GM10266 (cell line): ENCODE measurements at regions not wholly inside any gene's neighbourhood (a gene's known extent, or its start where the extent isn't known, plus 50 kb on each side); places are given as distances from the start of the nearest gene placed in this dataset.

ENCODE experiments used
- DNase-seq: peaks from one replicate; pipeline ENCODE4 v3.0.0; 2012; ENCODE audit errors: extremely low spot score
- TF ChIP-seq, protein P1 (sequence below): IDR thresholded peaks from 2 replicates; pipeline ENCODE4 v1.5.1; 2012; ENCODE audit warnings: mild to moderate bottlenecking, low read depth; ENCODE audit not compliant: control insufficient read depth, insufficient read depth; ENCODE audit errors: missing control alignments

DNA sequence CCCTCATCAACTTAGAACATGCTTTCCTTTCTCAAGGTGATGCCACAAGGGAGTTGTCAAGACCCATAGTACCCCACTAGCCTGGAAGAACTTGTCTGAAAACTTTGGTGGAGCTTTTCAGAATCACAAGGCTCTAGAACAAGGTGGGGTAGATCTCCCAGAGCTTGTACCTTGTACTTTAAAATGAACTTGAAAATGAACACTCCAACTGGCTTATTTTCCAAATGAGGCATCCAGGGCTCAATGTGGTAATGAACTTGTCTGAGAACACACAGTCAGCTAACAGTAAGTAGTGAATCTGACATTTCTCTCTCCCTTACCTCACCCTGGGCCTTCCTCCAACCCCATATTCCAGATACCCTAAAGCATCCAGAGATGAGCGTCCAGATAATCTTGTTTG is 81.8 kb upstream of the THBS1 start:
- DNase-seq = no peak
- TF ChIP-seq, protein P1, sequence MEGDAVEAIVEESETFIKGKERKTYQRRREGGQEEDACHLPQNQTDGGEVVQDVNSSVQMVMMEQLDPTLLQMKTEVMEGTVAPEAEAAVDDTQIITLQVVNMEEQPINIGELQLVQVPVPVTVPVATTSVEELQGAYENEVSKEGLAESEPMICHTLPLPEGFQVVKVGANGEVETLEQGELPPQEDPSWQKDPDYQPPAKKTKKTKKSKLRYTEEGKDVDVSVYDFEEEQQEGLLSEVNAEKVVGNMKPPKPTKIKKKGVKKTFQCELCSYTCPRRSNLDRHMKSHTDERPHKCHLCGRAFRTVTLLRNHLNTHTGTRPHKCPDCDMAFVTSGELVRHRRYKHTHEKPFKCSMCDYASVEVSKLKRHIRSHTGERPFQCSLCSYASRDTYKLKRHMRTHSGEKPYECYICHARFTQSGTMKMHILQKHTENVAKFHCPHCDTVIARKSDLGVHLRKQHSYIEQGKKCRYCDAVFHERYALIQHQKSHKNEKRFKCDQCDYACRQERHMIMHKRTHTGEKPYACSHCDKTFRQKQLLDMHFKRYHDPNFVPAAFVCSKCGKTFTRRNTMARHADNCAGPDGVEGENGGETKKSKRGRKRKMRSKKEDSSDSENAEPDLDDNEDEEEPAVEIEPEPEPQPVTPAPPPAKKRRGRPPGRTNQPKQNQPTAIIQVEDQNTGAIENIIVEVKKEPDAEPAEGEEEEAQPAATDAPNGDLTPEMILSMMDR = no peak

DNA sequence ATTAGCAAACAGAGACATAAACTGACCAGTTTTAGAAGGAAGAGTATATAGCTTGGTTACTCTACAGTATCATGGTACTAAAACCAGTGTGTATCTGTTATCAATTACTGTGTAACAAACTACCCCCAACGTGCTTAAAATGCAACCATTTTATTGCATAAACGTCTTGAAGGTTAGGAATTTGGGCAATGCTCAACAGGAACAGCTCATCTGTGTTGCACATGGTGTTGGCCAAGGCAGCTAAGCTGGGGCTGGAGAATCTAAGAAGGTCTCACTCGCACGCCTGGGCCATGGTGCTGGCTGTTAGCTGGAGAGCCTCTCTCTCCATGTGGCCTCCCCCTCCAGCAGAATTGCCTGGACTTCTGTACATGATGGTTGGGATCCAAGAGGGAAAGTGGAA is 81.2 kb upstream of the THBS1 start:
- DNase-seq = no peak
- TF ChIP-seq, protein P1 = no peak

DNA sequence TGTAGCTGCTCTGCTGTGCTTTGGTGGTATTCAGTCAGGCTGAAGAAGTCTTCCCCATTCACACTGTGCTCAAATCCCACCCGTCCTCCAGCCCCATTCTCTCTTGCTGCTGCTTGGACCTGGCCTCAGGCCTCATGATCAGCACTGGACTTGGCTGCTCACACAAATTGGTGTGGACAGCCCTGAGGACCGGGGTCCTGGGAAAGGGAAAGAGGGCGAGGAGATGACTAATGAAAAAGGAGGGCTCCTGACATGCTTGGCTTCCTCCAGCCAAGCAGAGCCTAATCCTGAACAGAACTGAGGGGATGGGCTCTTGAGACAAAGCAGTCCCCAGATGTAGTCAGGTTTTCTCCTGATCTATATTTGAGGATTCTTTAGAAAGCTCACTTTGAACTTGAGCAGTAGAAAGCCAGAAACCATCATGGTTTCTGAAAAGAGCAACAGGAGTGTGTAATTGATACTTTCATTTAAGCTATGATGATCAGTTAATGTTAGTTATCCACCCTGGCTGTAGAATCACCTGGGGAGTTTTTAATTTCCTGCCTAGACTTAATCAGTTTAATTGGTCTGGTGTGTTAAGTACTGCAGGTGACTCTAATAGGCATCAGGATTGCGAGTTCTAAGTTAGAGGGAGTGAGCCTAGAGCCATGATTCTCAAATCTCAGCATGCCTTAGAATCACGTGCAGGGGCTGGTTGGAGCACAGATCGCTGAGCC is 79.4 kb upstream of the THBS1 start:
- TF ChIP-seq, protein P1 = no peak

DNA sequence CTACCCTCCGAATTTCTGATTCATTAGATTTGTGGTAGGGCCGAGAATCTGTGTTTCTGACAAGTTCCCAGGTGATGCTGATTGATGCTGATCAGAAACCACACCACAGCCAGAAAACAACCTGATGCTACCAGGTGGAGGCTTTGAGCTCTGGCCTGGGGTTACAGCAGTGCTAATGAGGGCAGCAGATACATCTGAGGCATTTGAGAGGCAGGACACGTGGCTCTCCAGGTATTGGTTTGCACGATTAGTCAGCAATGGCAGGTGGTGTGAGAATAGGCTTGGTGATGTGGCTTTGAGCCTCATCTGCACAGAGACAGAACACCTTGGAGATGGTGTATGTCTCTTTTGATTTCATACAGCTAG is 78.8 kb upstream of the THBS1 start:
- no peak for DNase-seq
- TF ChIP-seq, protein P1 = no peak

More for the DNA sequence above, 79.4 kb upstream of the THBS1 start:
- DNase-seq = no peak

DNA sequence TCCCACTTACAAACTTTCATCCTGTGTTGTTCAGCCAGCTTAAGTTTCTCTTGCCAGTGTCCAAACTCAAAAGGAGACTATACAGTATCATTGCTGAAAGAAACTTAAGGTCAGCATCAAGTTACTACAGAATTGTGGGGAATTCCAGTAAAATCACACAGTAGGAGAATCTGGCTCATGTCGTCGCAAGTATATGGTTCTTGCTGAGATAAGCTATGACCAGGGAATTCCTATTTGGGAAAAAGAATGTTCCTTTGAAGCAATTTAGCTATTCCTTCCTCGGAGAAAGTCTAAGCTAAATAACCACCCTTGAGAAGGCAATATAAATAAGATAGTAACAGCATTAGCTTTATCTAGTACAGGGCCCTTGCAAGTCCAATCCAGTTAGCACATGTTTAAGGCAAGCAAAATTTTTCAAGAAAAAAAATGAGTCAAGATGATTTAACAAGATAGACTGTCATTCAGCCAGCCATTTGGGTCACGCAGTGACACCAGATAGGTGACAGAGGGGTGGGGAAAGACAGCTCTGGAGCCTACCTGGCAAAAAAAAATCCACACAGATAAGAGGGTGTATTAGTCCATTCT is 78.2 kb upstream of the THBS1 start:
- TF ChIP-seq, protein P1 = no peak
- no peak for DNase-seq

DNA sequence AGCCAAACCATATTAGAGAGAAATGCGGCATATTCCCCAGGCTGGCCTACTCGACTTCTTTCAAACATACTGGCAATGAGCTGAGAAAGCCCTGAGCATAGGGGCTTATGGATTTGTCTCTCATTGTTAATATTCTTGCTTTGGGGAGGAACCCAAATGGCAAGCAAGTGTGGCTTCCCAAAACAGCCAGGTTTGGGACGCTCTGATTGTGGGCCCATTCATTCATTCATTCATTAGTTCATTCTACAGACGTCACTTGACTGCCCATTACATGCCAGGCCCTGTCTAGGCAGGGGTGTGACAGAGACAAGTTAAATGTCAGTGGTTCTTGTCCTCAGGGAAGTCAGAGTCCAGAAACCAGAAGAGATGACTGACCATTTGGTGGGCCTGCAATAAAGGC is 77.4 kb upstream of the THBS1 start:
- TF ChIP-seq, protein P1 = no peak

DNA sequence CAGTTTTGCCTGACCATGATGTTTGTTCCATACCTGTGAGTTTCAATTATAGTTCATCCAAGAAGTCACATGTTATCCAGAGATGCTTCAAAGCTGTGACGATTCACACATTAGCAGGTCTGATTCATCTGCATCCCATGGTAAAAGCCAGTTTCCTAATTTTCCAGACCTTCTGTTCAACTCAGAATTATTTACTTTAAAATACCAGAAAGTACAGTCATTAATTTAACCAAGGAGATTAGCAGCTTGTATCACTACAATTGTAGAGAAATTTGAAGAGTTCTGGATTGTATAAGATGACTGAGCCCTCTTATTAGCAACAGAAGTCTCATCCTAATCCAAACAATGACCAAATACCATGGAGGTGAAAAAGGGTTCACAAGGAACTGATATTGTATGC is 76.1 kb upstream of the THBS1 start:
- DNase-seq = no peak
- TF ChIP-seq, protein P1 = no peak

More for the DNA sequence above, 77.4 kb upstream of the THBS1 start:
- DNase-seq = no peak
